Smooth muscle cell (in vitro differentiated cells): ENCODE measurements at regions not wholly inside any gene's neighbourhood (a gene's known extent, or its start where the extent isn't known, plus 50 kb on each side); places are given as distances from the start of the nearest gene placed in this dataset.

ENCODE experiments used
- DNase-seq: peaks from one replicate; lab custom pipeline; 2025; ENCODE audit not compliant: unreplicated experiment; lab: John Stamatoyannopoulos, UW
- H2AFZ ChIP-seq: fragments of 200-600 bp; sonication (generic); 2 replicates; pipeline ENCODE4 v1.6.0; 2016; ENCODE audit warnings: antibody characterized with exemption, low read depth, mild to moderate bottlenecking
- H3F3A ChIP-seq: fragments of 200-600 bp; sonication (generic); 2 replicates; pipeline ENCODE4 v1.6.0; 2017; ENCODE audit warnings: antibody characterized with exemption, low read depth
- H3K27ac ChIP-seq: fragments of 200-600 bp; sonication (generic); 2 replicates; pipeline ENCODE4 v1.5.1; 2016; ENCODE audit warnings: low read depth, mild to moderate bottlenecking
- H3K27me3 ChIP-seq: fragments of 200-600 bp; sonication (generic); 2 replicates; pipeline ENCODE4 v1.6.1; 2016; ENCODE audit warnings: low read depth, mild to moderate bottlenecking
- H3K36me3 ChIP-seq: fragments of 200-600 bp; sonication (generic); 2 replicates; pipeline ENCODE4 v1.5.1; 2016; ENCODE audit warnings: low read depth
- H3K4me1 ChIP-seq: fragments of 200-600 bp; sonication (generic); 2 replicates; pipeline ENCODE4 v1.5.1; 2016; ENCODE audit warnings: low read depth
- H3K4me2 ChIP-seq: fragments of 200-600 bp; sonication (generic); 2 replicates; pipeline ENCODE4 v1.6.0; 2016; ENCODE audit warnings: mild to moderate bottlenecking
- H3K4me3 ChIP-seq: fragments of 200-600 bp; sonication (generic); 2 replicates; pipeline ENCODE4 v1.5.1; 2016; ENCODE audit warnings: mild to moderate bottlenecking
- H3K79me2 ChIP-seq: fragments of 200-600 bp; sonication (generic); 2 replicates; pipeline ENCODE4 v1.6.0; 2016; ENCODE audit warnings: low read depth, mild to moderate bottlenecking
- H3K9ac ChIP-seq: fragments of 200-600 bp; sonication (generic); 2 replicates; pipeline ENCODE4 v1.6.0; 2016; ENCODE audit warnings: low read depth
- H3K9me3 ChIP-seq: fragments of 200-600 bp; sonication (generic); replicated peaks from 2 replicates; pipeline ENCODE4 v1.5.1; 2016; ENCODE audit warnings: low read depth
- H4K20me1 ChIP-seq: fragments of 200-600 bp; sonication (generic); 2 replicates; pipeline ENCODE4 v1.6.0; 2016; ENCODE audit warnings: low read depth
- CTCF ChIP-seq: fragments of 200-600 bp; sonication (generic); IDR thresholded peaks from 2 replicates; pipeline ENCODE4 v1.5.1; 2017; ENCODE audit warnings: borderline replicate concordance, mild to moderate bottlenecking, antibody characterized with exemption; ENCODE audit not compliant: insufficient read depth, poor library complexity, severe bottlenecking
- WGBS: methylation state at CpG from one replicate; pipeline ENCODE4 v1.1.7; 2016; ENCODE audit warnings: low lambda C conversion rate; 5-methylcytosine and 5-hydroxymethylcytosine counted together

- Histone ChIP-seq H3K79me2 (no peaks in the 10 kb centered on the region), H2AFZ (no peak overlapping the region), H3K9me3 (no peaks in the 10 kb centered on the region), H3K9ac (no peak overlapping the region), H3K27ac (no peak overlapping the region), H3K27me3 (no peaks in the 10 kb centered on the region), H4K20me1 (no peaks in the 10 kb centered on the region), H3K36me3 (no peaks in the 10 kb centered on the region), H3K4me3 (no peak overlapping the region), H3F3A (no peaks in the 10 kb centered on the region), H3K4me1 (no peaks in the 10 kb centered on the region), H3K4me2 (no peak overlapping the region)
- no peak for TF ChIP-seq CTCF
- DNase-seq: no peak
- 91% methylated on average over 1 of the region's 1 CpG for WGBS
Observed at GRCh38 chr4:95643627-95644026, 94.9 kb upstream of the UNC5C start.

- WGBS: 89% methylated on average over 7 of the region's 7 CpGs
- Histone ChIP-seq H3K36me3 (no peaks in the 10 kb centered on the region), H2AFZ (no peak overlapping the region), H4K20me1 (no peaks in the 10 kb centered on the region), H3K4me1 (no peaks in the 10 kb centered on the region), H3K4me3 (no peak overlapping the region), H3K27me3 (no peaks in the 10 kb centered on the region), H3K9ac (no peak overlapping the region), H3K79me2 (no peaks in the 10 kb centered on the region), H3K4me2 (no peak overlapping the region), H3K27ac (no peak overlapping the region), H3K9me3 (no peaks in the 10 kb centered on the region), H3F3A (no peaks in the 10 kb centered on the region)
- no peak for DNase-seq
- no peak for TF ChIP-seq CTCF
Observed at GRCh38 chr4:95641571-95641970, 92.8 kb upstream of the UNC5C start.

GRCh38 chr4:95640311-95640710, 91.5 kb upstream of the UNC5C start:
- Histone ChIP-seq H3K36me3 (no peaks in the 10 kb centered on the region), H3K27me3 (no peaks in the 10 kb centered on the region), H3K9me3 (no peaks in the 10 kb centered on the region), H3K27ac (no peak overlapping the region), H3K4me2 (no peak overlapping the region), H4K20me1 (no peaks in the 10 kb centered on the region), H2AFZ (no peak overlapping the region), H3K4me1 (no peaks in the 10 kb centered on the region), H3K9ac (no peak overlapping the region), H3F3A (no peaks in the 10 kb centered on the region), H3K4me3 (no peak overlapping the region), H3K79me2 (no peaks in the 10 kb centered on the region)
- 79% methylated on average over 3 of the region's 3 CpGs for WGBS
- DNase-seq: no peak
- TF ChIP-seq CTCF: no peak

GRCh38 chr4:95638920-95639501, 90.2 kb upstream of the UNC5C start:
- 76% methylated on average over 5 of the region's 5 CpGs for WGBS
- no peaks in the 10 kb centered on the region for H3K4me1 ChIP-seq

More at GRCh38 chr4:95638920-95639501, 90.2 kb upstream of the UNC5C start:
- H3K9me3 ChIP-seq: no peaks in the 10 kb centered on the region
- H3K4me2 ChIP-seq: no peak overlapping the region
- no peak overlapping the region for H2AFZ ChIP-seq
- H4K20me1 ChIP-seq: no peaks in the 10 kb centered on the region
- no peaks in the 10 kb centered on the region for H3K27me3 ChIP-seq
- DNase-seq: no peak
- no peak overlapping the region for H3K27ac ChIP-seq
- no peaks in the 10 kb centered on the region for H3K79me2 ChIP-seq
- no peaks in the 10 kb centered on the region for H3K36me3 ChIP-seq
- TF ChIP-seq CTCF: no peak
- H3K4me3 ChIP-seq: no peak overlapping the region
- no peak overlapping the region for H3K9ac ChIP-seq
- no peaks in the 10 kb centered on the region for H3F3A ChIP-seq
